Erythroblast (primary cell): ENCODE measurements at regions not wholly inside any gene's neighbourhood (a gene's known extent, or its start where the extent isn't known, plus 50 kb on each side); places are given as distances from the start of the nearest gene placed in this dataset.
A peak's percentile ranks its signal among the peaks of the same experiment; 100 is the strongest.

Experiments
- DNase-seq, 2 experiments: peaks; one replicate each; lab custom pipeline; 2025; lab: John Stamatoyannopoulos, UW
- GATA1 ChIP-seq: IDR thresholded peaks from 2 replicates; pipeline ENCODE4 v1.6.1; 2011; ENCODE audit warnings: low read depth, mild to moderate bottlenecking, control low read depth, low read length, moderate library complexity
- POLR2A ChIP-seq: IDR thresholded peaks from 2 replicates; pipeline ENCODE4 v1.6.1; 2011; ENCODE audit warnings: mild to moderate bottlenecking, low read length

DNA sequence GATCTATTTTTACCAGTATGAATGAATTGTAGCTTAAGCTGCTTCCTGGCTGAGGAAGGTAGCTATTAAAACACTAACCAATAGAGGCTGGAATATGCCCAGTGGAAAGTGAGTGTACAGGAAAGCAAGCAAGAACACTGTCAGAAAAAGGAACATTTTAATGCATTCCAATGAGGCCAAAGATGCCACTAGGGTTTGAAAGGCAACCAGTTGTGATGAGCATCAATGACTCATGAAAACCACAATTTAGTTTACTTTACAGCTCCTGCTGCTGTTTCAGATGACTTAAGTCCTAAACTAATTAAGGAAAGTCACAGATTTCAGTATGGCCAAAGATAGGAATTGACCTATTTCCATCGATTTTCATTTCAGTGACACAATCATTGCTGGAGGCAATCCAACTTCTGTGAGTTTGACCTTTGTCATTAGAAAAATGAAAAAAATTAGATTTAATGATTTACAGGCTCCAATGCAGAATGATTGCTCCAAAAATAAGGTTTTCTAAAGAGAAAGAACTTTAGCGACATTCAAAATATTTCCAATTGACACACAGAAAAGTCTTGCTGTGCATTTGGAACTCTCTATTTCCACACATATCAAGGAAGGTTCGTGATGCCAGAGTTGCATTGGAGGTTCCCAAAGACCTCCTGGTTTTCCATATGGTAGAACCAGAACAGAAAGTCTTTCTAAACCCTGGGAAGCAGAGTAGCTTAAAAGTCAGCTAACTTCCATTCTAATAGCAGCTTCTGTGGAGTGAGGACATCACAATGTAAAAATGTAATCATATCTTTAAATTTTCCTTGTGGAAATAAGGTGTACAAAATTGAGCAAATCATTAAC, 103.0 kb downstream of the SUCNR1 start:
- no peak for DNase-seq
- TF ChIP-seq GATA1 (no peak), POLR2A (no peak)

GRCh38 chr3:151979906-151980305, 106.5 kb downstream of the SUCNR1 start:
- no peak for TF ChIP-seq GATA1
- no peak for TF ChIP-seq POLR2A
- no peak for DNase-seq

DNA sequence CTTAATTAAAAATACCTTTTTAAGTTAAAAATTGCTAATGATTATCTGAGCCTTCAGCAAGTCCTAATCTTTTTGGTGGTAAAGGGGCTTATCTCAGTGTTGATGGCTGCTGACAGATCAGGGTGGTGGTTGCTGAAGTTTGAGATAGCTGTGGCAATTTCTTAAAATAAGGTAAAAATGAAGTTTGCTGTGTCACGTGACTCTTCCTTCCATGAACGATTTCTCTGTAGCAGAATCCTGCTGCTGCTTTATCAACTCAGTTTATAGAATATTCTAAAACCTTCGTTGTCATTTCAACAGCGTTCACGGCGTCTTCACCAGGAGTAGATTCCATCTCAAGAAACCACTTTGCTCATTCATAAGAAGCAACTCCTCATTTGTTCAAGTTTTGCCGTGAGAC, 110.1 kb downstream of the SUCNR1 start:
- DNase-seq: peak; percentile 18 to 59
- no peak for TF ChIP-seq POLR2A
- TF ChIP-seq GATA1: no peak

GRCh38 chr3:151985787-151986430, 112.5 kb downstream of the SUCNR1 start:
- DNase-seq: no peak
- TF ChIP-seq POLR2A: no peak
- TF ChIP-seq GATA1: no peak

GRCh38 chr3:151987893-151988292, 114.5 kb downstream of the SUCNR1 start:
- DNase-seq: no peak
- TF ChIP-seq POLR2A (no peak), GATA1 (no peak)

DNA sequence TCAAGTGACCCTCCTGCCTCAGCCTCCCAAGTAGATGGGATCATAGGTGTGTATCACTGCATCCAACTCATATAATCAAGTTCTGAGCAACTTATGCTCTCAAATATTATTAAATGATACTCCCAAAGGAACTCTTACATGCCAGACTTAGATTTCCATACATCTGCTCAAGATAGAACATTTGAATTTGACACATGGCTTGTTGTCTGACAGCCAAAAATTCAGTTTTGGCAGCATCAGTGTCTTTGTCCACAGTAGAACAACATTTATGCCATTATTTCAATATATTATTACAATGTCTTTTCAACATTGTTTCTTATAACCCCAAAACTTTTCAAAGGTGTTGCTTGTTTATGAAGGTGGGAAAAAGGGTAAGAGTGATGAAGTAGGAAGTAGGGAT, 116.2 kb downstream of the SUCNR1 start:
- no peak for DNase-seq
- no peak for TF ChIP-seq POLR2A
- TF ChIP-seq GATA1: no peak

DNA sequence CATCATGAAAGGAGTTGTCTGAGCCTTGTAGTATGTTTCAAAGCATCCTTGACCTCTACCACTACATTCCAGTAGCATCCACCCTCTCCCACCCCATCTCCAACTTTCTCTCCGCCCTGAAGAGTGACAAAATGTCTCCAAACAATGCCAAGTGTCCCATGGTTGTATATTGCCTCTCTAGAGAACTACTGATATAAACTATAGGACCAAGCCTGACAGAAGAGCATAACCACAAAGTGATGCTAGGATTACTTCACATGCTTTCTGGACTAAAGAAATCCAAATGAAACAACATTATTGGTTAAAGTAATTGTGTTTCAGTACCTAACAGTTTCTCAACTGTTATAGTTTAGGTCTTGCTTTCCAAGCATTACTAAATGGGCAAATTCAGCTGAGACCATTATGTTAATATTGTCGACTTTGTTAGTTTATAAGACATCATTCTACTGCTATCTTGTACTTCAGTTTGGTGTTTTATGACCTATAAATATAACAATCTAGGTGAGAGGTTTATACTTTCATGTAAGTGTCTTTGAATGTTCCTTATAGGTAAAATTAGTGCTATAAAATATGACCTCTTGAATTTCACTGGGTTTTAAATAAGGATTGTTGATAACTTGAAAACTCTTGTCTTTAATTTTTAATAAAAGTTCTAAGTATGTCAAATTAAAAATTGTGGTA, 117.4 kb downstream of the SUCNR1 start:
- no peak for DNase-seq
- TF ChIP-seq POLR2A (no peak), GATA1 (no peak)

DNA sequence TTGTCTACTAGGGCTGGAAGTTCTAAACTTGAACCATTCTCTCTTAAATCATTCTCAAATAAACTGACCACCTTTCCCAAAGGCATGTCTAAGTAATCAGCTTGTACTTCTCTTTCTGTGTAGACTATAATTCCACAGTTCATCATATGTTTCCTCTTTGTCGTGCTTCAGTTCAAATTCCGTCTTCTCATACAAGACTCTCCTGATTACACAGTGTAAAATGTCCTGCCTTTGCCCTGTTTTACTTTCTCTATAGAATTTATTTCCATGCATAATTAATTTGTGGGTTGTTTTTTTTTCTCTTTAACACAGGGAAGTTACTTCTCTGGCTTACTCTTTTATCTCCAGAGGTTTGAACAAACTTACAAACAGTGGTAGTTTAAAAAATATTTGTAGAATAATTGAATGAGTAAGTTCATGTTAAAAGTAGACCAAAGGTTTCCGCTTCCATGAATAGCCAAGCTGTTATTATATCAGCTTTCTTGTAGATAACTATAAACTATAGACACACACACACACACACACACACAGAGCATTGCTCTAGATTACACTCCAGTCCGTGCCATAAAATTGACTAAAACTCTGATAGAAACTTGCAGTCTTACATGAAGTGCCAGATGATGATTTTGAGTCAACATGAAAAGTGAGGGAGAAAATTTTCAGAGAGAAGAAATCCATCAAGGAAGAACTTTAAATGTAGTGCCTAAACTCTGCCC, 119.0 kb downstream of the SUCNR1 start:
- DNase-seq: no peak
- TF ChIP-seq POLR2A: no peak
- no peak for TF ChIP-seq GATA1

- no peak for DNase-seq
- TF ChIP-seq POLR2A: no peak
- no peak for TF ChIP-seq GATA1
These were observed 121.6 kb downstream of the SUCNR1 start for GRCh38 chr3:151995091-151995490.

GRCh38 chr3:151998744-151999143, 125.3 kb downstream of the SUCNR1 start:
- DNase-seq: peak; percentile 44 to 81
- TF ChIP-seq GATA1 (no peak), POLR2A (no peak)

GRCh38 chr3:151999936-152000335, 126.5 kb downstream of the SUCNR1 start:
- DNase-seq: no peak
- no peak for TF ChIP-seq GATA1
- no peak for TF ChIP-seq POLR2A

DNA sequence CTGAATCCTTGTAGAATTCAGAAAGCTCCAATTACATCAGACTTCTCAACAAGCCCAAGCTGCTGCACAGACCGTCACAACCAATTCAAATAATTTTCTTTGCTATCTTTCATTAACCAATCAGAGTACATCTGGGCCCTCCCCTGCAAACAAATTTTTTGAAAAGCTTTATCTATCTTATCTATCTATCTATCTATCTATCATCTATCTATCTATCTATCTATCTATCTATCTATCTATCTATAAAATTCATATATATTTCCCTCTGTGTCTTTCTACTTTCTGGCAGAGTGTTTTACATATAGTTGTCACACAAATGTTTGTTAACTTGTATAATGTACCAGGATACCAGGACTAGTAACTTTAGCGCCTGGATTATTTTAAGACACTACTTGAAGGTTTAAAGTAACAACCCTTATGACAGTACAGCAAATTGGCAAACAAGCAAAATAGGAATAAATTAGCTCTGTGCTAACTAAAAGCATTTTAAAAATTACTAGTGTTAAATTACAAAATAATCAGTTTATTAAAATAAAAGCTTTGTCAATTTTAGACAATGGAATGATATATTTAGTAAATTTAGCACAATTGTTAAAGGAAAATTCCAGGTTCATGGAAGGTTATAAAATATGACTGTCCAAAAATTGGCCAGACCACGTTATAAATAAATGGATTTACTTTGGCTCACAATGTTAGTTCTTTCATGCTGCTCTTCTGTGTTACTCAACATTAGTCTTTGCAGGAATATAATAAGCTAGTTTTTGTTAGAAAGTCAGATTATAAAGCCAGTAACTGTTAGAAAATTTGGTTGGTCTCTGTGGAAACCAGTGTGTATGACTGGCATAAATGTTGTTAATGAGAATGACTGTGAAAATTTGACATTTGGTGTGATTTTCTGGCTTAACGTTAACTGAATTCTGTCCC, 138.6 kb downstream of the SUCNR1 start:
- TF ChIP-seq GATA1 (no peak), POLR2A (no peak)

GRCh38 chr3:152019508-152019907, 146.1 kb downstream of the SUCNR1 start:
- DNase-seq: no peak
- no peak for TF ChIP-seq POLR2A
- no peak for TF ChIP-seq GATA1

More for the DNA sequence above, 138.6 kb downstream of the SUCNR1 start:
- no peak for DNase-seq

DNA sequence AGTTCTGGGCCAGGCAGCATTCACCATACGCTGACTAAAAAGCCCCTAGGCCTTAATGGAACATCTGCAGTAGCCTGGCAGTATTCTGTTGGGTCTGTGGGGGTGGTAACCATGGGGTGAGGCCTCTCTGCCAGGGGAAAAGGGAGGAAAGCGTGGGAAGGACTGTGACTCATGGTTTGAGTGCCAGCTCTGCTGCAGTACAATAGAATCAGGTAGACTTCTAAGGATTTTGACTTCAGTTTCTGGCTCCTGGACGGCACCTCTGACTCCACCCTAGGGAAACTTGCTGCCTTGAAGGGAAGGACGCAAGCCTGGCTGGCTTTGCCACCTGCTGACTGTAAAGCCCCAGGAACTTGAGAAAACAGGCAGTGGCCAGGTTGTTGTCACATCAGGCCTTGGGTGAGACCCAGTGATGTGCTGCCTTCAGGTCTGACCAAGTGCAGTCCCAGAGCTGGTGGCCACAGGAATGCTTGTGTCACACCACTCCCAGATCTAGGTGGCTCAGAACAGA, 148.6 kb downstream of the SUCNR1 start:
- DNase-seq: no peak
- TF ChIP-seq GATA1 (no peak), POLR2A (no peak)
